HG03108 (cell line): ENCODE measurements at regions not wholly inside any gene's neighbourhood (a gene's known extent, or its start where the extent isn't known, plus 50 kb on each side); places are given as distances from the start of the nearest gene placed in this dataset.

ENCODE experiments used
- ATAC-seq: cut with Tn5 transposase; IDR thresholded peaks from one replicate; pipeline ENCODE4 v1.9.1; 2021; ENCODE audit warnings: moderate library complexity; ENCODE audit not compliant: unreplicated experiment

DNA sequence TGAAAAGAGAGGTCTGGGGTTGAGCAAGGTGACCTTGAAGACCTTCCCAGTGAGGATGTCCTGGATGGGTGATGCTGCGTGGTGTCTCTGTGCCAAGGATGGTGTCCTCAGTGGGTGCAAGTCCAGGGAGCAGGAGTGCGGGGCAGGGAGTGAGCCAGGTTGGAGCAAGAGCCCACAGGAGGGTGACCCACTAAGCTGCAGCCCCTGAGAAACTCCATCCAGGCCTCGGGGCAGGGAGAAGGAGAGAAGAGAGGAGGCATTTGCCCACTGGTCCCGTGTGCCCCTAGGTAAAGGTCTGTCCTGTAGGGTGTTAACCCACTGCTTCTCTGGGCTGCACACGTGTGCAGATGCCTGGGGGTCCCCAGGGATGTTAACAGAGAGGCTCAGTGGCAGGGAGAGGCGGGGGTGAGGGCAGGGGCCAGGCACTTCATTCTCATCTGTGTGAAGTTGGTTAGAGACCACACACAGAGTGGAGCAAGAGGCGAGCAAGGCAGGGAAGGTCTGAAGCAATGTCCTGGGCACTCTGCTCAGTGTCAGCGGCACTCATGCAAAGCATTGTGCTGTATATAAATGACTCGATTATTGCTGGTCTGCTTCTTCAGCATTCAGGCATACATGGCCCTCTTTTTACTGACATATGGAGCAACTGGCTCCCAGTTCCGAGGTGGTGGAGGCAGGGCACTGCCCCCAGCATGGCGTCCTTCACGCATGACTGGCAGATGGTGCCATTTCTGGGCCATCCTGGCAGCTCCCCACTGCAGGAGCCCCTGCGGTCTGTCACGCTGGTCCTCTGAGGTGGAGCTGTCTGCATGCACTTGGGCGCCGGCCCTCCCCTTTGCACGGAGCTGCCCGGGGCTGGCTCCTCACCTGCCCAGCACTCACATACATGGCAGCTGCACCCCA, 117.2 kb upstream of the HS6ST1 start:
- ATAC-seq = no peak

DNA sequence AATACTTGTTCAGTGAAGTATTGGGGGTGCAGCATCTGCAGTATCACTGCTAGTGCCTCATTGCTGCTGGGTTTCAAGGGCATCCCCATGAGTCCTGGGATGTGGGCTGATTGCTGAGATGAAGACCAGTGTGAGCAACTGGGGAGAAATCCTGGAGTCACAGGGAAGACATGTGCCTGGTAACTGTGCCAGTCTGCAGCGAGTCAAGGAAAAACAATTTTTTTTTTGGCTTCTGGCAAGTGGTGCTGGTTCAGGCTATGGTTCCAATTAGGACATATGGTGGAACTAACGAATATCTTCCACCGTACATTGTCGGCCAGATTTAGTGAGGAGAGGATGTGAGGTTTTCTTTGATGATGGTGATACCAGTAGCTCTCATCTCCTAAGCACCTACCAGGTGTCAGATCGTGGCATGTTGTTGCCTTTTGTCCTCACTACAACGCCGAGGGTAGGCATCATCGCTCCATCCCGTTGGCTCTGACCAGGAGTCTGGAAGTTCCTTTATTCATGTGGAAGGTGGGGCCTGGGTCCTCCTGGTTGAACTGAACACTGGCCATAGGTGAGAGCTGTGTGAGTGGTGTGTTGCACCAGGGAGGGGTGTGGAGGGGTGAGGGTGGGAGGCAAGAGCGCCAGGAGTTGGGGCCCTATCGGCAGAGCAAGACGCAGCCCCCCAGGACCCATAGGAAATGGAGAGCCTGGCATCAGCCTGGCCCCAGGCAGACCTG, 118.0 kb upstream of the HS6ST1 start:
- ATAC-seq = no peak

DNA sequence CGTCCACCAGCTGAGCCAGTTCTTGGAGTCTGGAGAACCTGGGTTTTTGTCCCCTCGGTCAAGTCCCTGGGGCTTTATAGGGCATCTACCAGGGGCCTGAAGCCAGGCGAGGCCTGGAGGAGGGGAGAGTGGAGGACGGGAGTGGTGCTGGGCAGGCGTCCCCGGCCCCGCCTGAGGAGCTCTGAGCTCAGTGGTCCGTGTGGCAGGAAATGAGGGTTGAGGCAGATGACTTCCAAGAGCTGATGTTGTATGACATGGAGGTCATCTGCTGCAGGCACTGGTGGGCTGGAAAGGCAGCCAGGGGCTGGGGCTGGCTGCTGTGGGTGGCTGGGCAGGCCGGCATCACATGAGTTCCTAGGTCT, 118.5 kb upstream of the HS6ST1 start:
- no peak for ATAC-seq

DNA sequence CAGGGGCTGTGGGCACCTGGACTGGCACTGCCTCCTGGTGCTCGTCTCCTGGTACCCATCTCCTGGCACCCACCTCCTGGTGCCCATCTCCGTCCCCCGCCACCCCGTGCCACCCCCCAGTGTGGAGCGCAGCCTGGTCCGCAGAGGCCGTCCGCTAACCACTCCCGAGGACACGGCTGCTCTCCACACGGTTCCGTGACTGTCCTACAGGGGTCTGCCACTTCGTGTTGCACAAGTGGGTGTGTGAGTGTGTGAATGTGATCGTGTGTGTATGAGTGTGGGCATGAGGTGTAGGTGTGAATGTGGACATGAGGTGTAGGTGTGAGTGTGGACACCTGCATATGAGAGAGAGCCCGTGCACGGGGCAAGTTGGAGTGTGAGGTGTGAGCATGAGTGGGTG, 119.4 kb upstream of the HS6ST1 start:
- ATAC-seq = no peak

DNA sequence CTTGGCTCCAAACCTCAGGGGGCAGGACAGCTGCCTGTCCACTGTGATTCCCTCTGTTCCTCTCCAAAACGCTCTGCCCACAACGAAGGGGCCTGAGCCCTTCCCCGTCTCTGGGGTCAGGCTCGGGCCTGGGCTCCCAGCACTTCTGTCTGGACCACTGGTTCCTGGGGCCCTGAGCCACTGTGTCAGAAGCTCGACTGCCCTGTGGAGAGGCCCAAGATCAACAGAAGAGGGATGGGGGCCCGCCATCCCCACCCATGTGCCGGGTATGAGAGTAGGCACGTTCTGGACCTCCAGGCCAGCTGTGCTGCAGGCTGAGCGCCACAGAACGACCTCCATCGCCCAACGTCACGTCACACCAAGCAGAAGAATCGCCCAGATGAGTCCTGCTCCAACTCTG, 119.9 kb upstream of the HS6ST1 start:
- ATAC-seq = no peak

DNA sequence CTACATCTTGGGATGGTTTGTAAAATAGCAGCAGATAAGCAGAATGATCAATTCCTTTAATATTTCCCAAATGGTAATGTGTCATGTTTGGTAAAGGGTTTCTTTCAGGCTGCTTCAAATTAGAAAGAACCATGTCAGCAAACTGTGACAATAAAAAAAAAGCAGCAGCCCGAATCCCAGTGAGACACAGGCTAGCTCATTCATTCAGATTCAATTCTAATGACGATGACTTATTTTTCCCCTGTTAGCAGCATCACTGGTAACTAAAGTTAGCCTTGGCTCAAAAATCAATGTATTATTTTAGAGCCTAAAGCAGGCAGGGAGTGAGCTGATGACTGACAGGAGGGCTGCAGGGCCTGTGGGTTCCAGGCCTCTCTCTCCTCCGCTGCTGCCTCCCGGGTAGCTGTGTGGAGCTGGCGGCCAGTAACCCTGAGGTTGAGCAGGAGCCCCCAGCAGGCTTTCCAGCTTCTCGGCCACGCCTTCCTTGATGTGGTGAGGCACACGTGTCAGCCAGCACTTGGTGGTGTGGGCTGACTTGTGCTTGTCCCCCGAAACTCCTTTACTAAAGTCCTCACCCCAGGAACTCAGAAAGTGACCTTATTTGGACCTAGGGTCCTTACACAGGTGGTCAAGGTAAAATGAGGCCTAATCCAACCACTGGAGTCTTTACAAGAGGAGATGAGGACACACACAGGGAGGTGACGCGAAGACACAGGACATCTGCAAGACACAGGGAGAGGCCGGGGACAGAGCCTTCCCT, 120.5 kb upstream of the HS6ST1 start:
- no peak for ATAC-seq

DNA sequence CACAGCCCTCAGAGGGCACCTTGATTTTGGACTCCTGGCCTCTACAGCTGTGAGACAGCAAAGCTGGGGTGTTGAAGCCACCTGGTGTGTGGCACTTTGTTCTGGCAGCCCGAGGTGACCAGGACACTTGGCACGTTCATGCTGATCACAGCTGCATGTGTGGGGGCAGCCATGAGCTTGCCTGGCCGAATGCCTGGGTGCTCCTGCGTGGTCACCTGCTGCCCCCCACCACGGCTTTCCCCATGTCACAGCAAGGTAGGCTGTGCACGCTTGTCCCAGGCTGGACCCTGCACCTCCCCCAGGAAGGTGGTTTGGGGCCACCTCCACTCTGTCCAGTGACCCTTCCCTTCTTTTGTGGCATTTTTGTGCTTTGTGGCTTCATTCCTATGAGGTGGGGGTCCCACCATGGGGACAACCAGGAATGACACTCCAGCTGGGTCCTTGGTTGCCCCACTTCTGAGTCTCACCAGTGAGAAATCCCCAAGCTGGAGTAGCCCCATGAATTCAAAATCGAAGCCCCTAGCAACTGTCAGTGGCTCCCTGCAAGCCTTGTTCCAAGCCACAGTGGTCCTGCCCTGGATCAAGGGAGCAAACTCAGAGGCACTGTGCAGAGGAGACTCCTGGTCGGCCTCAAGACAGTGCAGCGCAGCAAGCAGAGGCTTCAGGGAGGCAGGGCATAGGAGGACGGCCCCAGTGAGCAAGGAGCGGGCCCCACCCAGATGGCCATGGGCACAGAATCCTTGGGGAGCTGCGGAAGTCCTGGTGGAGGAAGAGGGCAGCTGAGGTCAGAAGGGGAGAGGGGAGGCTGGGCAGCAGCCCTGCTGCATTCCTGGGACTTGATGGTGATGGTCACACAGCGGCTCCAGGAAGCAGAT, 121.4 kb upstream of the HS6ST1 start:
- ATAC-seq = no peak

DNA sequence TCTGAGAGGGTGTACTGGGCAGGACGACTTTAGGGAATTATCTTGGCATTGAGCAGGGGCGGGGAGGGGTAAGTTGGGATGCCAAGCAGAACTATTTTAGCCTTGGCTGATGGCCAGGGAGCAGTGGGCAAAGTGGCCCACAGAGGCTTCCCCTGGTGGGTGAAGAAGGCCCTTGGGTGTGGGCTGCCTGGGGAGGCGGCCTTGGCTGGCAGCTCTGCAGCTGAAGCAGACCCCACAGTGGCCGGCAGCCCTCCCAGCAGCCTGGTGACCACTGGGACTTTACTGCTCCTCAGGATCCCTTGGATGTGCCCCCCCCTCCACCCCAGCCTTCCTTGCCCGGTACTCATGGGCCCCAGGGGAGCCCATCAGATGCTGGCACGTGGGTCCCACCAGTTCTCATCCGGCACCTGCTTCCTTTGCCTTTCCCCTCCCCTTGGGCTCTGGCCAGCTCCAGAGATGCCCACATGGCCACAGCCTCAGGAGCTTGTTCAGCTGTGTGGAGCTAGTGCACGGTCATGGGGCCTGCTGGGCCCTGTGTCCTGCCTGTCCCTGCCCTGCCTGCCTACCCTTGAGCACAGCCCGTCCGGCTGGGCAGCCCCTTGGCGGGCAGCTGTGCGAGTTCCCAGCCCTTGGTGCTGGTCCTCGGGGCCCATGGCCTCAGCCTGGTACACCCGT, 122.1 kb upstream of the HS6ST1 start:
- ATAC-seq = no peak

DNA sequence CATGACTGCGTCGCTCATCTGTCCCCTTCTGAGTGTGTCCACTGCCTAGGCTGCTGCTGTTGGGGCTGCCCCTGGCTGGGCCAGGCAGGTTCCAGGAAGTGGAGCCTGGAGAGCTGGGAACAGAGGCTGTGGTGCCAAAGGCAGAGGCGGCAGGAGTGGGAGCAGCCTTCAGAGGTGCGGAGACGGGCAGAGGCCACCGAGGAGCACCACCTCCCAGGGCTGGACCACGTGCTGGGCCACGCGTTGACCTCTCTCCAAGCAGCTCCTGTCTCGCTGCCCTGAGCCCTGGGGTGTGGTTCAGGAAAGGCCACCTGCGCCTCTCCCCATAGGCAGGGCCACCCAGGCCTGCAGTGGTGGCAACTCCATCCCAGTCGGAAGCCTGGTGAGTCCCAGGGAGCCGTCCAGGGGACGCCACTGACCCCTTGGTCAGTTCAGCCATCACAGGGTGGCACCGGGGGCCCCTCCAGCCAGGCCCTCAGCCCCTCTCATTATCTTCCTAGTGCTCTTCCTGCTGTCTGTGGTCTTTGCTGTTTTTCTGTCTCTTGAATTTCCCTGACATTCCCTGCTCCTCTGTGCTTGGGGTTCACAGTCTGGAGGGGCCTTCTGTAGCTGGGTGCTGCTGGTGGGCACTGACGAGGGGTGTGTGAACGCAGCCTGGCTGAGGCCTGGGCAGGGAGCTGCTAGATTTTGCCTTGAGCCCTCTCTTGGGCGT, 122.8 kb upstream of the HS6ST1 start:
- ATAC-seq = no peak

DNA sequence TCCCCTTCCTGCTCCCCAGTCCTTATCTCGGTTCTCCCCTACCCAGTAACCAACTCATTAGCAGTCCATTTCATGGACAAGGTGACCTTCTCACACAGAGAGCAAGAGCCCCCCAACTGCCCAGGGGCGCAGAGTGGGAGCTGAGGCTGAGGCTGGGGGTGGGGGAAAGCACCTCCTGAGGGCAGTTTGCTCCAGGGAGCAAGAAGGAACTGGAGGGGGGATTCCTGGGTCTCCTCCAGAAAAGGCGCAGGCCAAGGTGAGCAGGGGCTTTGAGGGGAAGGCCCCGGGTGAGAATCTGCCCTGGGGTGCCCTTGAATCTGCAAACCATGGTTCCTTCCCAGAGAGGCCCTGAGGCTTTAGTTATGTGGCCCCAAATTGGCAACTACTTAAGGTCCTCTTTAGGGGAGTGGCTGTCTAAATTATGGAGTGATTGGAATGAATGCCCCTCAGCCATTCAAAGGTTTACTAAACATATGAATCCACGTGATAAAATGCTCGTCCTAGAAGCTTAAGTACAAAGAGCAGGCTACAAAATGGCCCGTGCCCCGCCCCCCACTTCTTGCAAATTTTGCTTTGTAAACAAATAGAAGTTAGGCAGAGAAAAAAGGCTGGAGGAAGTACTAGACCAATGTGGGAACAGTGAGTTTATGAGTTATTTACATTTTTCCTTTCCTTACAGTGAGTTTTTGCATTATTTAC, 123.5 kb upstream of the HS6ST1 start:
- ATAC-seq = no peak

DNA sequence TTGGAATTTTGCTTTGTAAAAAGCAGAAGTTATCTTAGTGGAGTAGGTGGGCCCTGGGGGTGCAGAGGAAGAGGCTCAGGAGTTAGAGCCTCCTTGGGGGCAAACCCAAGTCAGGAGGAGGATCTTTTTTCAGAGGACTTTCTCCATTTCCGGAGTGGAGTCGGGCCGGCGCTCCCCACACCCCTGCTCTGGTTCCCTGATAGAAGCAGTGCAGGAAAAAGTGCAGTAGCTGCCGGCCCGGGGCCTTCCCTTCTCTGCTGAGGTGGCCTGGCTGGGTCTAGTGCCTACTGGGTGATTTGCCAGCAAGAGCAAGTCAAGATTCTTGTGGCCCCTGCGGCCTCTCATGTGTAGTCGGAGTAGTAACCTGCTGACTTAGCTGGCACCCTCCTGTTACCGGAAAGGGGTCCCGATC, 124.2 kb upstream of the HS6ST1 start:
- no peak for ATAC-seq

DNA sequence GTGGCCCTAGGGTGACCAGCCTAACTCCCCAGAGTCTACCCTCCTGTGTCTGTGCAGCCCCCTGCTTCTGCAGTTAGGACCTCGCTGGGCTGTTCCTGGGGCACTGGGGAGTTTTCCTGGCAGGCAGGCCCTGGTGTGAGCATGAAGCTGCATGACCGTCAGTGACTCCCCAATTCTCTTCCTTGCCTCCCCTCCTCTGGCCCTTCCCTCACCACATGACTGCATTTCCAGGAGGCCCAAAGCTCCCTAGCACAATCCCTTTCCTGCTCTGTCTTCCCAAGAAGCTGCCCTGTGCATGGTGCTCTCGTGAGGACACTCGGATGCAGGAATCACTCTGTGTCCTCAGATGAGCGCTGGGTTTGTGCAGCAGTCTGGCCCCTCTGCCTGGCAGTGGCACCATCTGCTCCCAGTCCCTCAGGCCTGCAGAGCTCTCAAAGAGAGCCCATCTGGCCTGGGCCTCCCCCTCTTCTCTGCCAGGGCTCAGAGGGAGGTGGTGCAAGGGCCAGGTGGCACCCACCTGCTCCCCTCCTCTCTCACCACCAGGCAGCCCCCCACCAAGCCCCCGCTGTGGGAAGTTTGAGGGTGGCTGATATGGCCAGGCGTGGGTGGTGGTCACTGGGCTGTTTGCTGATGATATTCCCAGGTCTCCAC, 125.6 kb upstream of the HS6ST1 start:
- ATAC-seq = no peak

DNA sequence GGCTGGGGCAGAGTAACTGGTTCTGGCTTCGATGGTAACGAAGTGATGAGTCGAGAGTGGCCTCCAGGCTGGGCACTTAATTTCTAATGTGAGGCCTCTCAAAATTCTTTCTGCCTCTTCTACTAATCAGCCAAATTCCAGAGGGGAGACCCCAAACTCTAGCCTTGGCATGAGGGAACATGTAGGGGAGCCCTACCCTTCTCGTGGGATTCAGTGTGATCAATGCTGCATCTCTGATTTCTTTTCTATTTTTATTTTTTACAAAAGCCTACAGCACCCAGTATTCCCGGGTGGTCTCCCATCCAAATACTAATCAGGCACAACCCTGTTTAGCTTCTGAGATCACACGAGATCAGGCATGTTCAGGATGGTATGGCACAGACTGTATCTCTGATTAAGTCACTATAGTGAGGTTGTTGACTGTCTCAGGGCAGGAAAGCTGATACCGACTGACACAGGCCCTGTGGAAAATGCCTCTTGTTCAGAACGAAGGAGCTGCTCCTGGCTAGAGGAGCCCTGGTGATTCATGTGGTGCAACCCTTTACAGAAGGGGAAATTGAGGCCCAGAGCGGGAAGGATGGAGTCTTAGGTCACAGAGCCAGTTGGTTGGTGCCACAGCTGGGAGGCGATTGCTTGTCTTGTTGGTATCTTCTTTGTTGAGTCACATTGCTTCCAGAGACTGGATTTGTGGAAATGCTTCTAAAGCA, 126.3 kb upstream of the HS6ST1 start:
- no peak for ATAC-seq

DNA sequence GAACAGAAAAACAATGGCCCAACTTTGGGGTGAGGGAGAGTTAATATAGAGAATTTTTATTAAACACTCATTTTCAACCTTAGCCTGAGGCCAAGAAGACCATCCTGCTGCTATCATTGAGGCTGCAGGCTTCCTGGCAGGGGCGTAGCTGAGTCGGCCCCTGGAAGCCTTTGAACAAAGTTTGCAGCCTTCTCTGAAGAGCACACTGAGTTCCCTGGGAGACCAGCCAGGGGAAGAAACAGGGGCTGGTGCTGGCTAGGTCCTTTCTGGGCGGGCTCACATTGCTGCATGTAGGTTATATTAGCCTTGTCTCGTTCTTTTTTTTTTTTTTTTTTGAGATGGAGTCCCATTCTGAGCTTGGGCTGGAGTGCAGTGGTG, 126.8 kb upstream of the HS6ST1 start:
- no peak for ATAC-seq

DNA sequence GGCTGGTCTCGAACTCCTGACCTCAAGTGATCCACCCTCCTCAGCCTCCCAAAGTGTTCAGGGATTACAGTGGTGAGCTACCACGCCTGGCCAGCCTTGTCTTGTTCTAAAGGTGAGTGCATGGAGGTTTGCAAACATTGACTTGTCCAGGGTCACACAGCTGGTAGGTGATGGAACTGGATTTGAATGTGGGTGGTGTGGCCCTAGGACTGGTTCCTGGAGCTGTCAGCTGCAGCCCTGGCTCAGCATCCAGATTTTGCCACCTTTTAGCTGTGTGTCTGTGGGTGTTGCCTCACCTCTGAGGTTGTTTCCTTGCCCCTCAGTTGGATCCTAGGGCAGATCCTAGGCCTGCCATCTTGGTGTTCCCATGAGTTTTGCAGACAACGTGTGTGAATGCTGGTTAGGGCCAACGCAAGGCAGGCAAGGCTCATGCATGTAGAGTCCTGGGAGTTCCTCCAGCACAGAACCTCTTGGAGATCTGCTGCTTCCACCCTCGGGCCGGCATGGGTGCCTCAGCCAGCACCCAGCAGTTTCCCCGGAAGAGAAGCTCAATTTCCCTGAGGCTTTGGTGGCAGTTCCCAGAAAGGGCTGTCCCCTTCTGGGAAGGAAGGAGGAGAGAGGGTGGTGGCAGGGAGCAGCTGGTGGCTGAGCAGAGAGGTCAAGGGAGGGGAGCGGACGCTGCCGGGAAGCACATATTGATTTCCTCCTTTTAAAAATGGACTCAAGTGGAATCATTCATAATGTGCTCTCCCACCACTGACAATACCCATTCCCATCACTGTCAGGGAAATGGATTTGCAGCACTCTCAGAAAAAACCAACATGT, 127.6 kb upstream of the HS6ST1 start:
- no peak for ATAC-seq

DNA sequence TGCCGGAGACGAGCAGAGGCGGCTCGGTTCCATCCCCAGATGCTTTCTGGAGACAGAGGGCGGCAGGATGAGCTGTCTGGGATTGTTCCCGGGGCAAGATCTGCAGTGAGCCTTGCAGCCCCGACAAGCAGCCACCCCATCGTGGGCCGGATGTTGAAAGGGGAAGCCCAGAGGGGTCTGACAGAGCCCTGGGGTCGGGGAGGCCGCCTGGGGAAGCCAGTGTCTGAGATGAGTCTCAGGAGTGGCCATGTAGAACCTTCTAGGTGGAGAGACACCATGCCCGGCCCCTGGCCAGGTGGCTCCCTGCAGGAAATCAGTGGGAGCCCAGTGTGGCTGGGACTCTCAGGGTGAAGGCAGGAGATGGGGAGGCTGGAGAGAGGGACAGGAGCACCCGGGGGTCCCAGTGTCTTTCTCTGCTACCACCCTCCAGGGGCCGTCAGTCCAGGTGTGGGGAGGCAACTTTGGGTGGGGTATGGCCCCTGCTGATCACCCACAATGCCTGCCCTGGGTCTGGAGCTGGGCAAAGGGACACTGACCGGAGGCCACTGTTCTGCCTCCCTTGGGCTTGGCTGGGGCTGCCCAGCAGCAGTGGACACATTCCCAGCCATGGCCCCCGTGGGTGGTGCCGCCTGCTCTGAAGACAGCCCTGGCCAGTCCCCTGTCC, 128.3 kb upstream of the HS6ST1 start:
- ATAC-seq = no peak
